Colon (tissue), 2 donors: ENCODE measurements at regions not wholly inside any gene's neighbourhood (a gene's known extent, or its start where the extent isn't known, plus 50 kb on each side); places are given as distances from the start of the nearest gene placed in this dataset.
"Not testable (repeated sequence)": the region's sequence is repeated elsewhere in the genome, so short reads cannot be mapped to it uniquely, and the experiment has no call there.

Experiments used
- FAIRE-seq: peaks from 2 replicates; lab custom pipeline; 2012; peaks lifted over from hg19 to GRCh38; lab: Jason Lieb, UNC
- donor health status: control.
- donor health status: control.

GRCh38 chr16:9344508-9344907, 253.1 kb downstream of the HAPSTR1 start:
- no peak for FAIRE-seq

- FAIRE-seq = no peak
Measured at GRCh38 chr16:9345046-9345445, 253.6 kb downstream of the HAPSTR1 start.

- no peak for FAIRE-seq
Measured at GRCh38 chr16:9345880-9346279, 254.4 kb downstream of the HAPSTR1 start.

GRCh38 chr16:9348912-9349311, 257.5 kb downstream of the HAPSTR1 start:
- FAIRE-seq = no peak

- FAIRE-seq = not testable (repeated sequence)
Measured at GRCh38 chr16:9349373-9349960, 258.0 kb downstream of the HAPSTR1 start.

- FAIRE-seq = not testable (repeated sequence)
Measured at GRCh38 chr16:9350119-9350799, 258.8 kb downstream of the HAPSTR1 start.

GRCh38 chr16:9351440-9351839, 260.0 kb downstream of the HAPSTR1 start:
- FAIRE-seq = no peak

GRCh38 chr16:9351841-9352434, 260.5 kb downstream of the HAPSTR1 start:
- FAIRE-seq = no peak

- FAIRE-seq = no peak
Measured at GRCh38 chr16:9357829-9358228, 266.4 kb downstream of the HAPSTR1 start.

- no peak for FAIRE-seq
Measured at GRCh38 chr16:9360075-9360474, 268.6 kb downstream of the HAPSTR1 start.

GRCh38 chr16:9362050-9362449, 270.6 kb downstream of the HAPSTR1 start:
- FAIRE-seq = no peak

- FAIRE-seq = no peak
Measured at GRCh38 chr16:9362604-9363003, 271.2 kb downstream of the HAPSTR1 start.

- no peak for FAIRE-seq
Measured at GRCh38 chr16:9363520-9363919, 272.1 kb downstream of the HAPSTR1 start.

- no peak for FAIRE-seq
Measured at GRCh38 chr16:9364721-9365369, 273.4 kb downstream of the HAPSTR1 start.

- FAIRE-seq = no peak
Measured at GRCh38 chr16:9365370-9365728, 273.9 kb downstream of the HAPSTR1 start.

GRCh38 chr16:9366048-9366969, 274.9 kb downstream of the HAPSTR1 start:
- FAIRE-seq = no peak

- no peak for FAIRE-seq
Measured at GRCh38 chr16:9370061-9370491, 278.6 kb downstream of the HAPSTR1 start.

GRCh38 chr16:9371713-9372448, 280.4 kb downstream of the HAPSTR1 start:
- FAIRE-seq = no peak

- FAIRE-seq = no peak
Measured at GRCh38 chr16:9372934-9373890, 281.8 kb downstream of the HAPSTR1 start.

GRCh38 chr16:9374061-9374460, 282.6 kb downstream of the HAPSTR1 start:
- no peak for FAIRE-seq
